Astrocyte (in vitro differentiated cells and primary cell): ENCODE measurements at regions not wholly inside any gene's neighbourhood (a gene's known extent, or its start where the extent isn't known, plus 50 kb on each side); places are given as distances from the start of the nearest gene placed in this dataset.
A peak's percentile ranks its signal among the peaks of the same experiment; 100 is the strongest.

Source experiments
- DNase-seq: peaks from one replicate; pipeline ENCODE4 v3.0.0-alpha.2; 2010; ENCODE audit warnings: low read depth
- FAIRE-seq: peaks from 2 replicates; lab custom pipeline; 2011; peaks lifted over from hg19 to GRCh38; lab: Jason Lieb, UNC
- H2AFZ ChIP-seq: 2 replicates; pipeline ENCODE4 v1.6.0; 2012; ENCODE audit warnings: low read depth, low read length, inconsistent platforms
- H3K27ac ChIP-seq: 2 replicates; pipeline ENCODE4 v1.5.1; 2011; ENCODE audit warnings: low read depth, low read length, inconsistent platforms
- H3K27me3 ChIP-seq: 2 replicates; pipeline ENCODE4 v1.6.0; 2011; ENCODE audit warnings: low read length, inconsistent platforms; ENCODE audit not compliant: insufficient read depth
- H3K36me3 ChIP-seq: 2 replicates; pipeline ENCODE4 v1.5.1; 2011; ENCODE audit warnings: low read length, inconsistent platforms; ENCODE audit not compliant: insufficient read depth
- H3K4me1 ChIP-seq: 2 replicates; pipeline ENCODE4 v1.5.1; 2011; ENCODE audit warnings: low read length, inconsistent platforms; ENCODE audit not compliant: insufficient read depth
- H3K4me2 ChIP-seq: 2 replicates; pipeline ENCODE4 v1.6.0; 2012; ENCODE audit warnings: low read length, inconsistent platforms
- H3K4me3 ChIP-seq: 2 replicates; pipeline ENCODE4 v1.5.1; 2011; ENCODE audit warnings: low read depth, mild to moderate bottlenecking, low read length, inconsistent platforms; ENCODE audit not compliant: insufficient read depth
- H3K79me2 ChIP-seq: 2 replicates; pipeline ENCODE4 v1.6.0; 2012; ENCODE audit warnings: mild to moderate bottlenecking, low read length, inconsistent platforms; ENCODE audit not compliant: insufficient read depth
- H3K9ac ChIP-seq: 2 replicates; pipeline ENCODE4 v1.6.0; 2012; ENCODE audit warnings: mild to moderate bottlenecking, low read length, inconsistent platforms
- H3K9me3 ChIP-seq: 2 replicates; pipeline ENCODE4 v1.5.1; 2012; ENCODE audit warnings: low read depth, mild to moderate bottlenecking, low read length, inconsistent platforms; ENCODE audit not compliant: insufficient read depth
- H4K20me1 ChIP-seq: 2 replicates; pipeline ENCODE4 v1.6.0; 2012; ENCODE audit warnings: low read length, inconsistent platforms; ENCODE audit not compliant: insufficient read depth
- H3K27ac Mint-ChIP-seq: one replicate; pipeline ENCODE4 v1.8.0; 2021; ENCODE audit warnings: mild to moderate bottlenecking, mixed read lengths; ENCODE audit not compliant: unreplicated experiment
- H3K27me3 Mint-ChIP-seq: one replicate; pipeline ENCODE4 v1.8.0; 2021; ENCODE audit warnings: low read depth, mixed read lengths; ENCODE audit not compliant: unreplicated experiment
- H3K36me3 Mint-ChIP-seq: one replicate; pipeline ENCODE4 v1.8.0; 2021; ENCODE audit warnings: low read depth, mixed read lengths; ENCODE audit not compliant: unreplicated experiment
- H3K4me1 Mint-ChIP-seq: one replicate; pipeline ENCODE4 v1.8.0; 2021; ENCODE audit warnings: low read depth, mixed read lengths; ENCODE audit not compliant: unreplicated experiment
- H3K4me3 Mint-ChIP-seq: one replicate; pipeline ENCODE4 v1.8.0; 2021; ENCODE audit warnings: mild to moderate bottlenecking, moderate library complexity, mixed read lengths; ENCODE audit not compliant: unreplicated experiment
- H3K9me3 Mint-ChIP-seq: one replicate; pipeline ENCODE4 v1.8.0; 2021; ENCODE audit warnings: mild to moderate bottlenecking, mixed read lengths; ENCODE audit not compliant: unreplicated experiment
- EZH2 ChIP-seq: IDR thresholded peaks from 2 replicates; pipeline ENCODE4 v1.6.1; 2012; ENCODE audit warnings: mild to moderate bottlenecking, low read length, inconsistent platforms; ENCODE audit not compliant: insufficient read depth
- TF ChIP-seq, protein P1 (sequence below): IDR thresholded peaks from 2 replicates; pipeline ENCODE4 v1.5.1; 2011; ENCODE audit warnings: low read depth, mild to moderate bottlenecking, inconsistent platforms, low read length, moderate library complexity; ENCODE audit not compliant: insufficient read depth

DNA sequence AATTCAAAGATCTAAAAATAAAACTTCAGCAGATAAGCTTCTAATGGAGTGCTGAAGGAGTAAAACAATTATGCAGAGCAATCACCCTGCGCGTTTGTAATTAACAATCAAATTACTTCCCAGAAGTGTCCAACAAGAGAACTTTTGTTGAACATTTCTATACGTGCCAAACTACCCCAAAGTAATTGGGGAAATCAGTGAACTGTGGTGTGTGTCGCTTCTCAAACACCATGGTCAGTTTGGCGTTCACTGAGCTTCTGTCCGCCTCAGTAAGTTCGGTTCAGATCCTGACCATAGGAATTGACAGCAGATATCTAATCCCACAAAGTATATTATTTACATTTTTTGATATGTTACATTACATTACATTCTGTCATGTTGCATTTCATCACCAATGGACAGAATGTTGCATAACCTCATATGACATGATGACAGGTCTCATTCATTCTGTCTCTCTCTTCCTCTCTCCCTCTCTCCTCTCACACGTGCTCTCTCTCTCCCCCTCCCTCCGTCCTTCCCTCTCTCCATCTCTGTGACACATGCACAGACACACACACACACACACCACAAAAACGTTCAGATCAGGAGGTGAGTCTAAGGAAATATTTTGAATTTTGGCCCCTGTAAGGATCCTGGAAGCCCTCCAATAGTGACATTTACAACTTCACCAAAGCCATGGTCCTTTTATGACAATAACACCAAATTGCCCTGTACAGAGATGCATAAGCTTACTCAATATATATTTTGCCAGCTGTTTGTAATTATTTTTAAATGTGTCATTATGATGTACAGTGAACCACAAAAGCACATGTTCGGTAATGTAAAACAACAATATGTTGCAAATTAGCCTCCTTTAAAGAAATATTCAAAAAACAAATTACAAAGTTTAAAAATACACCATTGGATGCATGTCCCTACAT is 269.2 kb downstream of the FIGN start:
- Histone ChIP-seq H3K4me2 (peak overlapping the region; percentile 68), H3K4me3 (no peak overlapping the region), H3K27ac (no peak overlapping the region), H3K27me3 (no peaks in the 10 kb centered on the region), H2AFZ (no peak overlapping the region), H3K79me2 (no peaks in the 10 kb centered on the region), H4K20me1 (no peaks in the 10 kb centered on the region), H3K4me1 (peaks cover 4% of the 10 kb centered on the region), H3K9ac (no peak overlapping the region), H3K36me3 (no peaks in the 10 kb centered on the region), H3K9me3 (no peaks in the 10 kb centered on the region)
- peak; percentile 6 for DNase-seq
- H3K4me1 Mint-ChIP-seq = no peaks in the 10 kb centered on the region
- FAIRE-seq = no peak
- H3K36me3 Mint-ChIP-seq = no peaks in the 10 kb centered on the region
- H3K27me3 Mint-ChIP-seq = no peaks in the 10 kb centered on the region
- H3K9me3 Mint-ChIP-seq = peaks cover 2% of the 10 kb centered on the region
- H3K27ac Mint-ChIP-seq = no peak overlapping the region
- H3K4me3 Mint-ChIP-seq = no peak overlapping the region
- no peak for TF ChIP-seq EZH2
- TF ChIP-seq, protein P1, sequence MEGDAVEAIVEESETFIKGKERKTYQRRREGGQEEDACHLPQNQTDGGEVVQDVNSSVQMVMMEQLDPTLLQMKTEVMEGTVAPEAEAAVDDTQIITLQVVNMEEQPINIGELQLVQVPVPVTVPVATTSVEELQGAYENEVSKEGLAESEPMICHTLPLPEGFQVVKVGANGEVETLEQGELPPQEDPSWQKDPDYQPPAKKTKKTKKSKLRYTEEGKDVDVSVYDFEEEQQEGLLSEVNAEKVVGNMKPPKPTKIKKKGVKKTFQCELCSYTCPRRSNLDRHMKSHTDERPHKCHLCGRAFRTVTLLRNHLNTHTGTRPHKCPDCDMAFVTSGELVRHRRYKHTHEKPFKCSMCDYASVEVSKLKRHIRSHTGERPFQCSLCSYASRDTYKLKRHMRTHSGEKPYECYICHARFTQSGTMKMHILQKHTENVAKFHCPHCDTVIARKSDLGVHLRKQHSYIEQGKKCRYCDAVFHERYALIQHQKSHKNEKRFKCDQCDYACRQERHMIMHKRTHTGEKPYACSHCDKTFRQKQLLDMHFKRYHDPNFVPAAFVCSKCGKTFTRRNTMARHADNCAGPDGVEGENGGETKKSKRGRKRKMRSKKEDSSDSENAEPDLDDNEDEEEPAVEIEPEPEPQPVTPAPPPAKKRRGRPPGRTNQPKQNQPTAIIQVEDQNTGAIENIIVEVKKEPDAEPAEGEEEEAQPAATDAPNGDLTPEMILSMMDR = no peak

DNA sequence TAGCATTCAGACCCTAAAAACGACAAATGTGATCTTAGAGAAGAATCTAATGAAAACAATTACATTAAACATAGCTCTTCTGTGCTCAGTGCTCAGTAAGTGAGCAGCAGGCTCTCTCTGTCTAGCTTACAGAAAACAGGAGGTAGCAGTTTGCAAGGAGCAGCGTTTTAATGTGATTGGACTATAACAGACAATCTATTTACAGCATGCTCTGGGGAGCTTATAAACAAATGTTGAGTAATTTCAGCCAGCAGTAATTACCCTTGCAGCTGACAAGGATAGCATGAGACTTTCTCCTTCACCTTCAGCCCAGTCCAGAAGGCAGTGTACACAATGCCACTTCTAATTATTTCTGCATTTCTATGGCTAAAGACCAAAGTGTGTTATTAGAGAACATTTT is 270.4 kb downstream of the FIGN start:
- Mint-ChIP-seq H3K4me1 (no peaks in the 10 kb centered on the region), H3K27ac (no peak overlapping the region), H3K9me3 (peaks cover 2% of the 10 kb centered on the region), H3K27me3 (no peaks in the 10 kb centered on the region), H3K36me3 (no peaks in the 10 kb centered on the region), H3K4me3 (no peak overlapping the region)
- DNase-seq (no peak), FAIRE-seq (no peak)
- no peaks in the 10 kb centered on the region for H3K79me2 ChIP-seq
- no peaks in the 10 kb centered on the region for H3K27me3 ChIP-seq
- no peak overlapping the region for H2AFZ ChIP-seq
- no peak overlapping the region for H3K27ac ChIP-seq
- H3K9ac ChIP-seq = no peak overlapping the region
- H3K36me3 ChIP-seq = no peaks in the 10 kb centered on the region
- H3K9me3 ChIP-seq = no peaks in the 10 kb centered on the region
- H4K20me1 ChIP-seq = no peaks in the 10 kb centered on the region
- H3K4me2 ChIP-seq = no peak overlapping the region
- peaks cover 4% of the 10 kb centered on the region for H3K4me1 ChIP-seq
- TF ChIP-seq EZH2 = no peak
- TF ChIP-seq, protein P1 = no peak
- no peak overlapping the region for H3K4me3 ChIP-seq

DNA sequence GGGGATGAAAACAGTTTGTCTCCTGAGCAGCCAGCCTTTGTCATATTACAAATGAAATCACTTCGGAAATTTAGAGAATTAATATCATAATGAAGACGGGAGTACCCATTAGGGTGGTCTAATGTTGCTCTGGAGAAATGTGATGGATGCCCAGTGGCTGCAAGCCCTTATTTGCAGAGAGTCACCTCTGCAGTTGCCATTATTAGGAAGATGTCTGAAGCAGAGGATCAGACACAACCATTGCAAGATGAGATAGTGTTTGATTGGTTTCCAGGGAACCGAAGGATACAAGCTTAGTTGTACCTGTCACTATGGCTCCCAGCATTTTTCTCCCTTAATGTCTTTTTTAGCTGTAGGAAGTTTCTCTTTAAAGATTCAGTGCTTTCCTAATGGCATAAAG is 272.4 kb downstream of the FIGN start:
- Histone ChIP-seq H3K9ac (no peak overlapping the region), H3K9me3 (no peaks in the 10 kb centered on the region), H3K4me3 (no peak overlapping the region), H2AFZ (no peak overlapping the region), H3K36me3 (no peaks in the 10 kb centered on the region), H3K4me1 (peaks cover 4% of the 10 kb centered on the region), H3K4me2 (no peak overlapping the region), H4K20me1 (no peaks in the 10 kb centered on the region), H3K79me2 (no peaks in the 10 kb centered on the region), H3K27me3 (no peaks in the 10 kb centered on the region), H3K27ac (no peak overlapping the region)
- no peak for DNase-seq
- no peaks in the 10 kb centered on the region for H3K36me3 Mint-ChIP-seq
- no peak overlapping the region for H3K27ac Mint-ChIP-seq
- H3K4me3 Mint-ChIP-seq = no peak overlapping the region
- H3K27me3 Mint-ChIP-seq = no peaks in the 10 kb centered on the region
- peaks cover 2% of the 10 kb centered on the region for H3K9me3 Mint-ChIP-seq
- no peak for TF ChIP-seq EZH2
- TF ChIP-seq, protein P1 = no peak
- FAIRE-seq = no peak
- no peaks in the 10 kb centered on the region for H3K4me1 Mint-ChIP-seq
